GM20000 (cell line): ENCODE measurements at regions not wholly inside any gene's neighbourhood (a gene's known extent, or its start where the extent isn't known, plus 50 kb on each side); places are given as distances from the start of the nearest gene placed in this dataset.
"Not testable (repeated sequence)": the region's sequence is repeated elsewhere in the genome, so short reads cannot be mapped to it uniquely, and the experiment has no call there.

Source experiments
- DNase-seq: peaks from one replicate; pipeline ENCODE4 v3.0.0; 2012; ENCODE audit warnings: low spot score
- CTCF ChIP-seq: IDR thresholded peaks from 2 replicates; pipeline ENCODE4 v1.5.1; 2012; ENCODE audit warnings: mild to moderate bottlenecking, control low read depth; ENCODE audit errors: extremely low read depth, missing control alignments

GRCh38 chr13:19085876-19086275 is 95.7 kb downstream of the TUBA3C start:
- DNase-seq = no peak
- no peak for TF ChIP-seq CTCF

- no peak for TF ChIP-seq CTCF
- DNase-seq = no peak
These were observed 96.4 kb downstream of the TUBA3C start for GRCh38 chr13:19085258-19085657.

- TF ChIP-seq CTCF = no peak
- no peak for DNase-seq
These were observed 98.3 kb downstream of the TUBA3C start for GRCh38 chr13:19083340-19083739.

GRCh38 chr13:19075418-19075817 is 106.2 kb downstream of the TUBA3C start:
- no peak for DNase-seq
- no peak for TF ChIP-seq CTCF

GRCh38 chr13:19074519-19074918 is 107.1 kb downstream of the TUBA3C start:
- TF ChIP-seq CTCF = no peak
- no peak for DNase-seq

GRCh38 chr13:19074106-19074505 is 107.5 kb downstream of the TUBA3C start:
- not testable (repeated sequence) for DNase-seq

GRCh38 chr13:19072956-19073706 is 108.5 kb downstream of the TUBA3C start:
- DNase-seq = not testable (repeated sequence)

GRCh38 chr13:19072543-19072942 is 109.1 kb downstream of the TUBA3C start:
- TF ChIP-seq CTCF = no peak
- DNase-seq = no peak
